SHP77 (cell line): ENCODE measurements at regions not wholly inside any gene's neighbourhood (a gene's known extent, or its start where the extent isn't known, plus 50 kb on each side); places are given as distances from the start of the nearest gene placed in this dataset.
A peak's percentile ranks its signal among the peaks of the same experiment; 100 is the strongest.

ENCODE experiments used
- DNase-seq, 2 experiments: peaks; one replicate each; lab custom pipeline; 2025; lab: John Stamatoyannopoulos, UW

GRCh38 chr6:119647309-119647708 lies 297.7 kb upstream of the MAN1A1 start:
- no peak for DNase-seq

DNA sequence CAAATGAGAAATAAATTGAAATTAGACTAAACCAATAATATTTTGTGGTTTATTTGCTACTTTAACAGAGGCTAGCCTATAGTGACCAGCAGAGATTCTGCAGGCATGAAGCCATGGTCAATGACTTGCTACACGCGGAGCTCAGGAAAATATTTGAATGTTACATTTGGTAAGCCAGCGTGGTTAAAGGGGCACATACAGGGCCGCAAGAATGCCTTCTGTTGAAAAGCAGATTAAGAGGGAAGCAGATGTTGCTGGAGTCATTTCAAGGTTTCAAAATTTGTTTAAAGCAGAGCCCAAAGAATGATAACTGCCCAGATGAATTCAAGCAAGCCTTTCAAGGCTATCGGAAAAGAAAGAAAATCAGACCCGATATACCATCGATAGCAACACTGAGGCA lies 294.3 kb upstream of the MAN1A1 start:
- DNase-seq: no peak

GRCh38 chr6:119637768-119638167 lies 288.2 kb upstream of the MAN1A1 start:
- DNase-seq: no peak

DNA sequence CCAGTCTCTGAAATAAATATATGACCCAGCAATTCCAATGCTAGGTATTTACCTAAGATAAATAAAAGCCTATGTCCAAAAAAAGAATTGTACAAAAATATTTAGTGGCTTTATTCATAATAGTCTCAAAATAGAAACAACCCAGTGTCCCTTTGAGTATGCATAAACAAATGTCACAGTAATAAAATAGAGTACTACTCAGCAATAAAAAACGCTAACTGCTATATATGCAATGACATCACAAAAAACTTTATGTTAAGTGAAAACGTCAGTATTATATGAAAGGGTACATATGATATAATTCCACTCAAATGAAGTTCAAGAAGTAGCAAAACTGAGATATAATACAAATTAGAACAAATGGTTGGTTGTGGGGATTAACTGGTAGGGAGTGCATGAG lies 286.5 kb upstream of the MAN1A1 start:
- DNase-seq: no peak

DNA sequence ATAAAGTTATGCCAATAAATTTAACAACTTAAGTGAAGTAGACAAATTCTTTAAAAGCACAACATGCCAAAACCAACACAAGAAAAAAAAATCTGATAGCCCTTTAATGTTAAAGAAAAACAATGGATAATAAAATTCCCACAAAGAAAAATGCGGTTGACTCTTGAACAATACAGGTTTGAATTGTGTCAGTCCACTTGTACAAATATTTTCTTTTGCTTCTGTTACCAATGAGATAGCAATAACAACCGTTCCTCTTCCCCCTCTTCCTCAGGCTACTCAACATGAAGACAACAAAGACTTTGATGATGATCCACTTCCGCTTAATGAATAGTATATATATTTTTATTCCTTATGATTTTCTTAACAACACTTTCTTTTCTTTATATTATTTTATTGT lies 283.9 kb upstream of the MAN1A1 start:
- DNase-seq: no peak

DNA sequence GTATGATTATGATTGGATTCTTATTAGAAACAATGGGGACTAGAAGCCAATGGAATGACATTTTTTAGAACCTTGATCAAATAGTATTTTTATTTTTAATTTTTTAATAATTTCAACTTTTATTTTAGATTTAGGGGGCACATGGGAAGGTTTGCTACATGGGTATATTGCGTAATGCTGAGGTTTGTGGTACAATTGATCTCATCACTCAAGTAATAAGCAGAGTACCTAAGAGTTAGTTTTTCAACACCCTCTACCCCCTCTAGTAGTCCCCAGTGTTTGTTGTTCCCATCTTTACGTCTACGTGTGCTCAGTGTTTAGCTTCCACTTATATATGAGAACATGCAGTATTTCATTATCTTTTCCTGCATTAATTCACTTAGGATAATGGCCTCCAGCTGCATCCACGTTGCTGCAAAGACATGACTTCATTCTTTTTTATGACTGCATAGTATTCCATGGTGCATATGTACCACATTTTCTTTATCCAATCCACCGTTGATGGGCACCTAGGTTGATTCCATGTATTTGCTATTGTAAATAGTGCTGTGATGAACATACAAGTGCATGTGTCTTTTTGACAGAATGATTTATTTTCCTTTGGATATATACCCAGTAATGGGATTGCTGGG lies 281.1 kb upstream of the MAN1A1 start:
- no peak for DNase-seq

GRCh38 chr6:119628691-119629594 lies 279.4 kb upstream of the MAN1A1 start:
- no peak for DNase-seq

DNA sequence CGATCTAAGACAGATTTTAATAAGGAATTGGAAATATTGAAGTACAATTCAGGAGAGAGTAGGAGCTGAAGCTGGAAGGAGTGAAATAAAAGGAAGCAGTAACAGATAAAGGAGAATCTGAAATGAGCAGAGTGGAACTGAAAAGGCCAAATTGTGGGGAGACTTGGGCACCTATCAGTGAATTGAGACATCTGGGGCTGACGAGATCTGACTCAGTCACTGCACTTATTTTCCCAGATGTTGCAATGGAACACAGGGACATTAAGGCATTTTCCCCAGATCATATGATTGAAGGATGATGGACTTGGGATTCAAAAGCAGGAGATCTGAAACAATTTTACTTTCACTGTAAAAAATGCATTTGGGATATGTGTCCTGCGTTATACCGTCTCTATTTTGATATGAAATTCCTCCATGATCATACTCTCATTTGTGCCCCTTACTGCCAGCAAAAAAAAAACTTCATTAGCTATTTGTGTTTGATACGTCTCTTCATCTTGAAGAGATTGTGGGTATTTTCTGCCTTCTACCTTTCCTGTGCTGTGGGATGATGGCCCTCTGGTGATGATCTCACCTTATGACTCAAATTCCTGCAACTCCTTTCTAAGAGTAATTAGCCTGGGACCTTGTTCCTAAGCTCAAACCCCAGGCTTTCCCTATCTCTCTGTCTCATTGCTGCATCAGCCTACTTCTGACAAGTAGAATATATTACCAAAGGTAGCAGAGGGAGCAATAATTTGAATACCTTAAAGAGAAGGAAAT lies 278.5 kb upstream of the MAN1A1 start:
- DNase-seq: peak in 1 of 2 experiments; percentile 3

GRCh38 chr6:119626884-119627619 lies 277.5 kb upstream of the MAN1A1 start:
- no peak for DNase-seq

- no peak for DNase-seq
Observed at GRCh38 chr6:119620846-119621555, 271.4 kb upstream of the MAN1A1 start.

DNA sequence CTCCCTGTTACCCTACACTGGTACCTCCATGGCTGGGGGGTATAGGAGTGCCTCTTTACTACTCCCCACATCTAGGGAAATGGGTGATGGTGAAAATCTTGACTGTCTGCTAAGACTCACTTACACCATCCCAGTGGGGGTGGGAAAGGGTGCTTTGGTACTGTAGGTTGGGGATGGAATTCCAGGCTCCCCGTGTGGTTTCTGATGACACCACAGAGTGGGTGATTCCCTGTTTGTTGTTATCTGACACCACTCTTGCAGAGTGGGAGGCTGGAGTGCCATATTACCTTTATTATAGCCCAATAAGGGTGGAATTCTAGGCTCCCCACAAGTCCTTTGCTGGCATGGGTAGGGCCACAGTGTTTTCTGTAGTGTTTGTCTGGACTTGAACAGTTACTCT lies 264.6 kb upstream of the MAN1A1 start:
- DNase-seq: no peak

DNA sequence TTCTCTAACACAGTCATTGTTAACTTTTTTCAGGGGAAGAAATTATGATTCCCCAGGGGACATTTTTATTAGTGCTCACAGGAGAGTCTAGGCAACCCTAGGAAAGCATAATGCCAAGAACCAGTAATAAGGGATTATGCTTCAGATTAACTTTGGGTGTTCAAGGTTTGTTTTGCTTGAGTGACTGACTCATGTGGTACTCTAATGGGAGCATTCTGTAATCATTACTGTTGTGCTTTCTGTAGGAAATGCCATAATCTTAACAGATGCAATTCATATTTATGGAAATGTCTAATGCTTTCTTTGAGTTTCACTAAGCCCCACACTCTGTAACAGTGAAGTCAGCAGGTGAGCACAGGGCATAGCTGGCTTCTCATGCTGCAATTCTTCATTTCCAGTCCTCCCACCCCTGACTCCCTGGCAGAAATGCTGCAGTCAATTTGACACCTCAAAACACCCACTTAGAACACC lies 263.4 kb upstream of the MAN1A1 start:
- no peak for DNase-seq

DNA sequence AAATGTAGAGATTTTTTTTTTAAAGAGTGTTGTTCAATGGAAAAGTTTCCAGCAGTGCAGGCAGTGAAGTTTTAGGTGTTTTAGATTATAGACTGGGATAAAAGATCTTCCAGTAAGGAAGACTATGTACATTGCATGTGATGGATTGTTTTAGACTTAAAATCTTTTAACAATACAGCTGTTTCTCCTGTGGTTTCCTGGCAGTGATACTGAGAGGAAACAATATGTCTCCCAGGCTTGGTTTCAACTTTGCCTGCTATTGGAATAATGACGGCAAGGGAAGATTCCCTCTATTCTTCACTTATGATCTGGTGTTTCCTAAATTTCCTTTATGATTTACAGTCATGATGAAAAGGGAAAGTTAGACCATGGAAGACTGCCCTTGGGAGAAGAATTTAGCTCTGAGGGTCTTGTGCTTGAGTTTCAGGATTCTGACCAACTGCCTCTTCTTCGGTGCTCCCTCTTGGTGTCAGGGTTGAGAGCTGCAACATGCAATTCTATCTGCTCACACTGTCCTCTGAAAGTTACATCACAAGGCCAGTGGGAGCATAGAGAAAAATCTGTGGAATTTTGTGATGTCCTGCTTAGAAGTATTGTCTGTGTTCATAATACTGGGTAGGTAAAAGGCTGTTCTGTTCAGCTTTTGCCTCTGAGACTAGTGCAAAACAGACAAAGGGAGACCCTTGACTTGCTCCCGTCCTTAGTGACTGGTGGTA lies 262.8 kb upstream of the MAN1A1 start:
- DNase-seq: no peak

DNA sequence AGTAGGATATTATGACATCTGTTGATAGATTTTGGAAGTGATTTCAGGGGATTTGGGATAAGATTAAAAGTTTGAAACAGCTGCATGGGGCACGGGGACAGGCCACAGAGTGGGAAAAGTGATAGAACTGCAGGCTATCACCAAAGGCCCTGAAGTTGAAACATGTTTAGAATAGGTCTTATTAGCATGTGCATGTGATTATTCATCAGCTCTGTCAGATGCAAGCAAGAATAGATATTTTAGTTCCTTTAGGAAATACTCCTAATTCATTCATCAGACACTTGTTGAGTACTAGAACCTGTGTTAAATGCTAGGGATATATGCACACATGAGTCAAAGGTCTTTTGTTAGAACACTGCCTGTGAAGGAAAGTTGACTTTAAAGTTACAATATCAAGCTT lies 261.2 kb upstream of the MAN1A1 start:
- DNase-seq: no peak

DNA sequence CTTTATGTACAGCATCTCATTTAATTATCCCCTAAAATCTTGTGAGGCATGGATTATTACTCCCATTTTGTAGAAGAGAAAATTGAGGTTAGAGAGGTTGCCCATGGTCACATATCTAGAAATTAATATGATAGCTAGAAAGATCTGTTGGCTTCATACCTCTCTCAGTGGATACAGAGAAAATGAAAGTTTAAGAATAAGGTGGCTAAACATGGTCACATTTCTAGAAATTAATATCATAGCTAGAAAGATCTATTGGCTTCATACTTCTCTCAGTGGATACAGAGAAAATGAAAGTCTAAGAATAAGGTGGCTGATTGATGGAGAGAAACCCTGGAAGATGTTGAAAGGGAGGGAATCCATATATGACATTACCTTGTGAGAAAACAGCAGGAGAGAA lies 260.7 kb upstream of the MAN1A1 start:
- no peak for DNase-seq

DNA sequence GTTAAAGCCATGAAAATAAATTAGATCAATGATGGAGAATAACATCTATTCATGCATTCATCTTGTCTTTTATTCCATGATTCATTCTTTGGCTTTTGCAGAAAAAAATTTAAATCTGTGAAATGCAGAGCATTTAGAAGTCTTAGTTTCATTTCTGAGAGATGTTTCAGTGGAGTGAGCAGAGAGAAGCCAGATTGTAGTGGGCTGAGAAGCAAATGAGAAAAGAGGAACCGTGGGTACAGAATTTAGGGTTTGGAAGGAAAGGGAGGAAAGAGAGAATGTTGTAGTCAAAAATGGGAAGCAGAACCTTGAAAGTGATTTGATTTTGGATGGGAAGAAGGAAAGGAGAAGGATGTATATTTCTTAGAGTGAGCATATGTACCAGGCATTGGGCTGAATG lies 260.3 kb upstream of the MAN1A1 start:
- DNase-seq: no peak

GRCh38 chr6:119608994-119609393 lies 259.4 kb upstream of the MAN1A1 start:
- DNase-seq: no peak

DNA sequence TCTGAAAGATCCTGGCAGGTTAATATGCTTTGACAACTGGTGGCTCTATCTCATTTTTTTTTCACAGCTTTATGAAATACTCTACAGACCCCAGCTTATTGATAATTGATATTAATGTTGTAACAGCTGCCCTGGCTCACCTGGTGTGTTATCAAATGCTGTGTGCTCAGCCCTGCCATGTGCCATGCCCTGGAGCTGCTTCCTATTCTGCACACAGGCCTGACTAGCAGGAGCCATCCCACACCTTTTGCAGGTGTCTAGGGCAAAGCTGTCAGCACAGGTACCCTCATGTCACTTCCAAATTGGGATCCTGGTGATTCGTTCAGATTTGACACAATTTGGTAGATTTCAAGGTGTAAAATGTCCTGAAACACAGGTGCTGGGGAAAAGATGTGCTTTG lies 254.6 kb upstream of the MAN1A1 start:
- DNase-seq: no peak

DNA sequence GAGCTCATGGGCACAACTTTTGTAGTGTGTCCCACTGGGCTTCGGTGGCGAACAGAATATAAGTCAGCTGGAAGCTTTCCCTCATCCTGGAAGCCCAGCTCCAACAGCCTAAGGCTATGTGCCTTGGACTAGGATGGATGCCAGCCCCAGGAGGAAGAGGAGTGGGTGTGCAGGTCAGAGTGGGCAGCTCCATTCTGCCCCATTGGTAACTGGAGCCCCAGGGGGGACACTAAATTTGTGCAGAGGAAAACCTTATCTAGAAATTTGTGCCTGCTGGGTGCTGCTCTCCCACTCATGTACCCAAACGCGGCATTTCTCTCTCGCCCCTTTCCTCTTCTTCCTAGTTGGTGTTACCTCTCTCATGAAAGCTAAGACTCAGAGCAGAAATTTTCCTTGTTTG lies 253.9 kb upstream of the MAN1A1 start:
- DNase-seq: no peak
